ENCODE measurements at regions not wholly inside any gene's neighbourhood (a gene's known extent, or its start where the extent isn't known, plus 50 kb on each side); places are given as distances from the start of the nearest gene placed in this dataset.

DNA sequence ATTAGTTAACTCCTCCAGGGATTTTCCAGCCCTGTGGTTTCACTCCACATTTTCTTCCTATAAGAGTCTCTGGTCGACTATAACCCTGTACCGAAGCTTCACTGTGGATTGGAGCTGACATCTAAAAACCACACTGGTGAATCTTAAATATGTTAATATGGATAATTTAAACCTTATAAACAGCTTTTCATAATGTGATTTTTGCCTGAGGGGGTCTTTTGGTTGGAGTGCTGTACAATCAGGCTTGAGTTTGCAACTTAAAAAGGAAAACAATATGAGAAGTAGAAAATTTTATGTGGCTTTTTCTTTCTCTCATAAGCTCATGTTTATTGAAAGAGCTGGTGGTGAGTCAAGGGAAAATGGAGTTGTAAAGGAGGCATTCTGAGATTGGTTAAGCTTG, 313.7 kb downstream of the VPS13C start:
- DNase-seq (ENCODE audit: extremely low spot score, insufficient read length, low read depth): no peak
- no peak for FAIRE-seq

DNA sequence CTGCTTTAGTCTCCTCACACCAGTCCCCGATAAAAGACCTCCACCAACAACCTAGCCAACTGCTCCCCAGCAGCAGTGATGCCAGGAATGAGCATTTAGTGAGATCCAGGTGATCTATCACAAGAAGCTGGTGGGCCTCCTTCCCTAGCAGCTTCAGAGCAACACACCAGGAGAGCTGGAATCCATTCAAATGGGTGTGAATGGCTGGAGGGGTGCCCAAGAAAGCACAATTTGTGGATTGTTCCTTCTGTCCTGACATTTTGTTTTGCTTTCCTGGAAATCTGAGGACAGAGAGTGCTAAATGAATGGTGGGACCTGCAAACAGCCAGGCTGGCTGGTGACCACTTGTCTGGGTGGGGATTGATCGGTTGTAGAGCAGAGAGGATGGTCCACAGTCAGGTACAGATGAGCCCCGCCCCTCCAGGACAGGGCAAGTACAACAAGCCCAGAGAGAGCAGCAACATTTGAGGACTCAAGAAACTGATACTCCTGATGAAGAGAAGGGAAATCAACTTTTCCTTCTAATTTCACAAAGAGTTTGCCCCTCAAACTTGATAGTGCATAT, 316.8 kb downstream of the VPS13C start:
- FAIRE-seq: no peak

DNA sequence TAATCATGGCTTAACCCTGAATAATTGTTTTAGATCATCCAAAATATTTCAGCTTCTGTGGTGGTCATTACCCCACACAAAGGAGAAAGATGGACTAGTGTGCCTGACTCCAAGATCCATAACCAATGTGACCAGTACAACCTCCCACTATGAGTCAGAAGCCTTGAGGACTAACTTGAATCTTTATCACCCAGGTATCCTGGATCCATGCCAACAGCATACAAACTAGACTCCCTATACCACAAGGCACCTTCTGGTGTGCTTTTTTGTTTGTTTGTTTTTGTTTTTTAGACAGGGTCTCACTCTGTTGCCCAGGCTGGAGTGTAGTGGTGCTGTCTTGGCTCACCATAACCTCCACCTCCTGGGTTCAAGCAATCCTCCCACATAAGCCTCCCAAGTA, 317.7 kb downstream of the VPS13C start:
- DNase-seq (ENCODE audit: extremely low spot score, insufficient read length, low read depth): no peak
- FAIRE-seq: no peak

More for the DNA sequence above, 316.8 kb downstream of the VPS13C start:
- no peak for DNase-seq (ENCODE audit: extremely low spot score, insufficient read length, low read depth)

DNA sequence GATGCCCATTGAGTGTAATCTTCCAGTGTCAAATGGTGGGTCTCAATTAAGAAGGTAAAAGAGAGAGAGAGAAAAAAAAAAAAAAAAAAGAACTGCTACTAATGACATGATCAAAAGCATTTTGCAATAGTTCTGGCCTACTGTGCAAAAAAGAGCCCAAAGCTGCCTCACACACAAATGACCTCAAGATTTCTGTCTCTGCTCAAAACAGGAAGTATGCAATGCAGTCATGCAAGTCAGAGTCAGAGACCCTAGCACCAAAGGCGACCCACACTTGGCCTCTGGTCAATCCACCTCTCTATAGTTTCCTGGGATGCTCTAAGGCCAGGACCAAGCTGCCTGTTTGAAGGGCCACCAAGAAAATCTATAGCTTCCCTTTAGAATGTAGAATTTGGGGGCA, 323.5 kb downstream of the VPS13C start:
- FAIRE-seq (no peak), DNase-seq (ENCODE audit: extremely low spot score, insufficient read length, low read depth) (no peak)

DNA sequence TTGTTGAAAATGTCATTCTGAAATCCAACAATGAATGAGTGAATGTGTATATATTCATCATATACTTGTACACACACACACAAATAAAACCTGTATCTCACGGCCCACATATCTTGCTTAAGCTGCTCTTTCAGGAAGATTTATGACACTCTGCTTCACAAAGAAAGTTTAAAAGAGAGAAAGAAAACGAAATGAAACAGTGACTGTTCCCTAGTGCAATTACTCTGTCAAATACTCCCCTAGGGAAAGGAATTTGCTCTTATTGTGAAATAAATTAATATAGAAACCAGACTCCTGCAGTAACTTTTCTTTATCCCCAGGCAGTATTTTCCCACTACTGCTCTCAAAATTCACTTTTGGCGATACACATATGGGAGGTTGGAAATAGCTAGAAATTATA, 329.1 kb downstream of the VPS13C start:
- FAIRE-seq (no peak), DNase-seq (ENCODE audit: extremely low spot score, insufficient read length, low read depth) (no peak)

DNA sequence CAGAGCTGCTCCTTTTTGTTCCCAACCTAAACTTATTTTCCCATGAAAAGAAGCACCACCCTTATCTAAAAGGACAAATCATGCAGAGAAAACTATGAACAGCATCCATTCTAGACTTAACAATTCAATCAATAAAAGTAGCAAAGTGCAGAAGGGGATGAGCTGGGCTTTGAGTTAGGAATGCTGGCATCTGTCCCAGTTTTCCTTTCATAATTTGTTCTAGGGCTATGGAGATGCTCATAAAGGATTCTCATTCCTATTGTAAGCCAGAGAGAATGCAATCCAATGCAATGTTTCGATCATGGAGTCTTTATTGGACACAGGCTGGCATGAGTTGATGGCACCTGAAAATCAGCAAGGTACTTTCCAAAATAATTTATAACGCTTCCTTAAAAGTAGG, 330.6 kb downstream of the VPS13C start:
- DNase-seq (ENCODE audit: extremely low spot score, insufficient read length, low read depth) (no peak), FAIRE-seq (no peak)

DNA sequence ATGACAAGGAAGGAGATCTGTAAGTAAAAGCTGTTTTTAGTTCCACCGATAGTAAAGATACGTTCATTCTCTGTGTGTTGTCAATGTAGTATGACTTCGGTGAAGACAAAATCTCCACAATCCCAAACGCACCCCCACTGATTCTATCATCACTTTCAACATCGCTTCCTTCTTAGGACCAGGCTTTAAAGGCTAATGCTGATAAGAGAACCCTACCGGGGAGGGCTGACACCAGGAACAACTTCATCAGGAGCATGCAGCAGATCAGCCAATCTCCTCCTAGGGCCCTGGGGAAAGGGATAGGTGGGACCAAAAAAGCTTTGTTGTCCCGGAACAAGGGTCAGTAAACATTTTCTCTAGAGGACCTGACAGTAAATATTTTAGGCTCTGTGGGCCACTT, 334.1 kb downstream of the VPS13C start:
- FAIRE-seq (no peak), DNase-seq (ENCODE audit: extremely low spot score, insufficient read length, low read depth) (no peak)

DNA sequence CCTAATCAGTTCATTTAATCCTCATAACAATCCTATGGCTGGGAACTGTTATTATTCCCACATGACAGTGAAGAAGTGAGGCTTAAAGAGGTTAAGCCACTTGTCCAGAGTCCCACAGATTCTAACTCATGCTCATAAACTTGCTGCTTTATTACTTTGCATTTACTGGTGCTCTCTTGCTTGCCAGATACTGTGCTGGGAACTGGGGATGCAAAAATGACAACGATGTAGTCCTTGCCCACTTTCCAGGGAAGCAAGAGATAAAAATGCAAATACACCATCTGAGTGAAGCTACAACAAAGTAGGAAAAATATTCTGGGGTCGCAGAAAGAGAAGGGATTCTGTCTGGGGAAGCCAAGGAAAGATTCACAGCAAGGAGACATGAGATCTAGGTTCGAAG, 335.0 kb downstream of the VPS13C start:
- DNase-seq (ENCODE audit: extremely low spot score, insufficient read length, low read depth): no peak
- no peak for FAIRE-seq

DNA sequence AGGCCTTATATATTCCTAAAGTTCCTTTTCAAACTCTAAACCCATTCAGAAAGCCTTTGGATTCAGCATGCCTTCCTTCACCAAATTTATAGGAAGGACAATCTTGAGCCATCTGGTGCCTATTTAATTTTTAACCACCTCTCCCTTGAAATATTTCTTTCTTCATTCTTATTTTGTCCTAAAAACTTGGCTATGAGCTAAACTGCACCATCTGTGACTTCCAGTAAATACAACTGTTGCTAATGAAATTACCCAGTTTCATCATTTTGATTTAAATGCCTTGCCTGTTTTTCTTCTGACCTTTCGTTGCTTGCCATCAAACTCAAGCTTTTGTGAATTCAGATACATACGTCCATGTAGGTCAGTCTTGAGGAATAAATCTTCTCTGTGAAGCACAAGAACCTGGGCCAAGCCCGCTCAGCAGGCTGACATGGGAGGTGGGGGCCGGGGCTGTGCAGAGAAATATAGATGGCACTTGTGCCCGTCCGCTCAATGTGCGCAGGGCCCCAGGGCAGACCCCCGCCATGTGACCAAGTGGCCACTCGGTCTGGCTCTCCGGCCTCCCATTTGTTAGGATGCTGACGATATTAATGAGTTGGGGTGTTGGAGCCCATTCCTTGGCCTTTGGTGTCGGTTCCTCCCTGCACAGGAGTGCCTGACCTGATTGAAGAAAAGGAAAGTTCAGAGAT, 335.9 kb downstream of the VPS13C start:
- FAIRE-seq: no peak
- no peak for DNase-seq (ENCODE audit: extremely low spot score, insufficient read length, low read depth)

DNA sequence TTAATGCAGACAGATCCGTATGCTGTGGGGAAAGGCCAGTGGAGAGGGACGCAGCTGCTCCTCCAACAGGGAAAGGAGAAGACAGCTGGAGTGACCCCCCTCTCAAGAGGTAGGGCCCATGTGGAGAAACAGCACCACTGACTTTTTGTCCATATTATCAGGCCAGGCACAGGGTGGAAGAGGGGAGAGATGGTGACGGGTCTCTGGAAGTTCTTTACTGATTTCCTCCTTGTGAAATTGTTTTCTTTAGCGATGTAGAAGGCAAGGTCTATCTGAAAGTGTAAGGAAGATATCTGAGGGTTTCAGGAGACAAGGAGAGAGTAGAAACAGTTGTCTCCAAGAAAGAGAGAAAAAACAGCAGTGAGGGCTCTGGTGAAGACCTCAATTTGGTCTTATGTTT, 338.8 kb downstream of the VPS13C start:
- no peak for DNase-seq (ENCODE audit: extremely low spot score, insufficient read length, low read depth)
- no peak for FAIRE-seq

DNA sequence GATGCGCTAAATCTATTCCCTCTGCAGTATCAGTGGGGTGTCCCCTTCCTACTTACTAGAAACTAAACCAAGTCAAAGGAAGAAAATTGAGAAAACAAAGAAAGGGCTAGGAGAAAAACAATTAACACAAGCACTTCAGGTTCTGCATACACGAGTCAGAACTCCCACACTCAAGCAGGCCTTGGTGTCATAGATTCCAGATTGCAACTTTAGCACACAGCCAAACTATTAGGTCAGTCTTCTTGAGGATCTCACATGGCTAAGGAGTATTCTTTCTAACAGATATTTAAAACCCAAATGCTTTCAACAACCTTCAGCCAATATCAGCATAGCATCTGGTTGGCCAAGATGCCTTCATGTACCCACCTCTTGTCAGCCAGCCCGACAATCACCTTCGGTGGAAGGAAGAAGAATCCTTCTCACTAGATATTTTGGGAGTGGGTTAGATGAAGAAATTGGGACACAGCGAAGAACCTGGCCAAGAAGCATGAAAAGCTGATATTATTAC, 340.0 kb downstream of the VPS13C start:
- no peak for FAIRE-seq
- DNase-seq (ENCODE audit: extremely low spot score, insufficient read length, low read depth): no peak

DNA sequence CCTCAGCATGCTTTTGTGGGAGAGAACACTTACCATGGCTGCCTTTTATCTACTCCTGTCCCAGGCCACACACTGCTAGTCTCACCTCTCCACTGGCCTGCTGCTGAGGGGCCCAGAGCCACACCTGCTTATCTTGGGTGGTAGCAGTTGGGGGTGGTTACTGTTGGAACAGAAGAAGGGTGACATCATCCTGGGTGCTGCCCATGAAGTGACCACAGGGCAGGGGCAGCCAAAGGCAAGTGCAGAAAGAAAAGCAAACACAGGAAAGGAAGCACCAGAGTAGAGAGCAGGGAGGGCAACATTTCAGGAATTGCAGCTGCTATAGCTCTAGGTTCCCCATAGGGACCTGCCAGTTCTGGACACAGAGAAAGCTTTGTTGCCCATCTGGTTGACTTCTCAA, 345.2 kb downstream of the VPS13C start:
- DNase-seq (ENCODE audit: extremely low spot score, insufficient read length, low read depth): no peak
- FAIRE-seq: no peak

DNA sequence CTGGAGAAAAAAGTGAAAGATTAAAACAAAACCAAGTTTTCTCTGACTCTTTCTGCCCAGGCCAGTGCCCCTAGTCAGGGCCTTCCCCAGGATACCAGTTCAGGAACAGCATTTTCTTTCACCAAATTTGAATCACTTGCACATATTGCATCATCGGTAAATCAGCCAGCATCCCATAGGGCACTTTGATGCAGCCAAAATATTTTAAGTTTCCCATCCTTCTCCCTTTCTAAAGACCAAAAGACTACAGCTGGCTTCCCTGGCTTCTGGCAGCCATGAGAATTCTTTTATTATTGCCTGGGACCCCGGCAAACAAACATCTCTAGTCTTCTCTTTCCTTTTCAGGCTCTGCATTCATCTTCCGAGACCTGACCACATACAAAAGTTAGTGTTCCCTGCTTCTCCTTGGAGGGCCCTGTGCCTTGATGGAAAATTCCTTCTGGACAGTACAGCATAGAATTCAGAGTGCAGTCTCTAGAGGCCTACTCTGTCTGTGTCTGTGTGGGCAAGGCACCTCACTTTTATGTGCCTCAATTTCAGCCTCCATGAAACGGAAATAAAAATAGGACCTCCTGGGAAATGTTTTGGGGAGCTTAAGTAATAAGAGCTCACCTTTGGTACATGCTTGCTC, 348.0 kb downstream of the VPS13C start:
- no peak for FAIRE-seq

DNA sequence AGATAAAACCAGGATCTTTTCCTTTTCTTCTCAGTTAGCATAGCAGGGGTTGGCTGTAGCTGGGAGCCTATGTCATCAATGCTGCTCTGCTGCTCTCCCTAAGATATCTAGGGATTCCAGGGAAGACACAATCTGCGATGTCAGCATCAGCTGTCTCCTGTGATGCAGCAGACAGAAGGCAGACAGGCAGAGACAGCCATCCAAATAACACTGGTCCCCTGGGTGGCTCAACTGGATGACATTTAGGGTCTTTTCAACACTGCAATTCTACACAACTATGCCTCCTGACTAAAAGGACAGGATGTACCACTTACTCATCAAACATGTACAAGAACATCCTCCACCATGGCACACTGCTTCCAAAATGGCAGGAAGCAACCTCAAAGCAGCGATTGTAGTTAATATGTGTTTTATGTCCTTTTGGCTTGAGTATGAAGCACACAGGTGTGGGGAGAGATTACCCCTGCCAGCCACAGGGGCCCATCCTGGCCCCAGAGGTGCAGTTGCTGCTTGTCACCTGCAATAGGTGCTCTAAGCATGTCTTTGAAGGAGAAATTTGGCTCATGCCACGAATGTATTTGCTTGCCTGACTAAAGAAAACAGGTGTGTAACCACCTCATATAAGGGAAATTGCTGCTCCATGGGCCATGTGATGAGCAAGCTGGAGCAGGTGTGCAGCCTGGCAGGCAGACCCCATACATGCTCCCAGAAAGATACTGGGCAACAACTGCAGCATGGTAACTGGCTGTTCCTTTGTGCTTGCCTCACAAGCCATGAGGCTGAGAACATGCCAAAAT, 357.8 kb downstream of the VPS13C start:
- DNase-seq (ENCODE audit: extremely low spot score, insufficient read length, low read depth): no peak
- FAIRE-seq: no peak

More for the DNA sequence above, 348.0 kb downstream of the VPS13C start:
- DNase-seq (ENCODE audit: extremely low spot score, insufficient read length, low read depth): no peak

DNA sequence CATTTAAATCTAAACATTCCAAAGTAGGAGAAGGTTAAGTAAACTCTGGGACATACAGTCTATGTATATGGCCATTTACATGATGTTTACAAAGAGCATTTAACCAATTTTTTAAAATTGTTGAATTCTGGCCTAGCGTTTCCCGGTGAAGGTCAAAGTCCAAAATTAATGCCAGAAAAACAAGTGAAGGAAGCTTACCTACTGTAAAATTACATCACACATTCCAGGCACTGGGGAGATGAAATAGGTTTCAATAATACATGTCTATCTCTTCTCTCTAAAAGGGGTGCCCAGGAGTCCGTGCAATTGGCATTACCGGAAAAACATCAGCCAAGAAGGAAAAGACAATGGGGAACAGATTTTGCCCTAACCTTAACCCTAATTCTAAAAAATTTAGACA, 358.8 kb downstream of the VPS13C start:
- FAIRE-seq (no peak), DNase-seq (ENCODE audit: extremely low spot score, insufficient read length, low read depth) (no peak)

DNA sequence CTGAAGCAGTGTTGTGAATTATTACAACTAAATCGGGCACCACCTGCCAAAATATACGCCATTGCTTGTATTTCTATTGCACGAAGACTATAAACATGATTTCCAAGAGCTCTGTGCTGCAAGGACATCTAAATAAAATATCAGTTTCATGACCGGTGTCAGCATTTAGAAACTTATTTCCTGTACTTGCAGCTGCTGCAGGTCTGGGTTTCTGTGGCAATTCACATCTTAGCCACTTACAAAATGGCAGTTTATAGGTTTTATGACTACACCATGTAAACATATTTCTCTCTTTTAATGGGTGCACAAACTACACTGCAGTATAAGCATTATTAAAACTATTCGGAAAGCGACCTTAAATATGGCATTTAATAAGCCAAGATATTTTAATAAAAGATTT, 359.4 kb downstream of the VPS13C start:
- FAIRE-seq: no peak
- no peak for DNase-seq (ENCODE audit: extremely low spot score, insufficient read length, low read depth)

DNA sequence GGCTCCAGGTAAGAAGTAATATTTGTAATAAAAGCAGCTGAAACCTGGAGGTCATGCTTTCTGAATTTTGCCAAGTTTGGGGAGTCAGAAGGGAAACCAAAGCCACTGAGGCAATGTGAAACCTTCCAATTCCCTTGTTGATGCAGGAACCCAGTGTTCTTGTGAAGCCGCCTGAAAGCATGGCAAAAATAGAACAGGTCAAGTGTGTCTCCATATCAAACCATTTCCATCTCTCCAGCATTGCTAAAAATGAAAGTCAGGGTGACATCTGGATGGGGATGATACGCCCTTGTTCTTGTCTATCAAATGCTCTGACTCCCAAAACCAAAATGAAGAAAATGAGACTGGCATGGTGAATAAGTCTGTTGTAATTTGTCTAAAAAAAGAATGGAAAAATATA, 362.5 kb downstream of the VPS13C start:
- no peak for DNase-seq (ENCODE audit: extremely low spot score, insufficient read length, low read depth)
- FAIRE-seq: no peak

DNA sequence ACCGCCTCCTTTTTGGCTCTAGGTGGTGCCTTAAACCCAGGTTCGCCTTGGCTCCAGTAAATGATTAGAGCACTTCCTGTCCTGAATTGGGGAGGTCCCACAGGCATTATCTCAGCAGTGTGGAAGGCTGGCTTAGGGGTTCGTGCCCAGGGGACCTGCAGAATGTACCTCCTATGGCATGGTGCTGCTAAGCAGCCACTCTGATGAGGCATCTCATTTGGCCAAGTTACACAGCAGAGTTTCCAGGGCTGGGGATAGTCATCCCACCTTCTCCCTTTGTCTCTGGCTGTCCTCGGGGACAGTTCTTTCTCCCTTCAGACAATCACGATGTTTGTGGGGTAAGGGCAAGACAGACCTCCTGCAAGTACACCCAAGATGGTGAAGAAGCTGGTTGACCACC, 371.2 kb downstream of the VPS13C start:
- DNase-seq (ENCODE audit: extremely low spot score, insufficient read length, low read depth) (no peak), FAIRE-seq (no peak)

DNA sequence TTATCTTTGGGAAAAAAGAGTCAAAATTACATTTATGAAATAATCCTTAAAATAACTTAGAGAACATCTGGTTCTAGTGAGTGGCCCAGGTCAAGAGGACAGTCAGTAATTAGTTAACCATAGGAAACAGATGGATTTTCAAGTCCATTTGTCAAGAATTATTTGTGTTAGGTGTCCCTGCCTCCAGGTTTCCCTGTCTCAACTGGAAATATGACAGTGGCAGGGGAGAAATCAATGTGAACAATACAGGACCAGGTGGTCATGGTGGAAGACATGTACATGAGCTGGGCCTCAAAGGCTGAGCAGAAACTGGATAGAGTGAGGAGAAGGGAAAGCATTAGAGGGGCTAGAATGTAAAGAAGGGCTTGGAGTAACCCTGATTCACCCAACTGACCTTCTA, 372.6 kb downstream of the VPS13C start:
- FAIRE-seq: no peak
- DNase-seq (ENCODE audit: extremely low spot score, insufficient read length, low read depth): no peak

DNA sequence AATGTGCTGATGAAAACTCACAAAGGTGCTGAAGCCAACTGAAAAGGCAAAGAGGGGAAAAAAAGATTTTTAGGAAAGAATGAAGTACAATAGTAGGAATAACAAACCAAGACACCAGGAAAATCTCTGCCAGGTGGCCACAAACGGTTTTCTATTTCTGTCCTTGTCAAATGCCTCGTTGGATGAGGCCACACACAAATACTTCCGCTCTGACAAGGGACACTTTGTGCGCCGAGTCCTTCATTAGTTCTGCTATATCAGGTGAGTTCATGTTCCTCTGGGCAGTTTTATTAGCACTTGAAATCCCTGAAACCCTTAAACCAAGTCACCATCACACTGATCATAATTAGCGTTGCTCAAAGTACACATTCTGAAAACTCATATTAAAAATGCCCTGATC, 373.1 kb downstream of the VPS13C start:
- FAIRE-seq (no peak), DNase-seq (ENCODE audit: extremely low spot score, insufficient read length, low read depth) (no peak)

DNA sequence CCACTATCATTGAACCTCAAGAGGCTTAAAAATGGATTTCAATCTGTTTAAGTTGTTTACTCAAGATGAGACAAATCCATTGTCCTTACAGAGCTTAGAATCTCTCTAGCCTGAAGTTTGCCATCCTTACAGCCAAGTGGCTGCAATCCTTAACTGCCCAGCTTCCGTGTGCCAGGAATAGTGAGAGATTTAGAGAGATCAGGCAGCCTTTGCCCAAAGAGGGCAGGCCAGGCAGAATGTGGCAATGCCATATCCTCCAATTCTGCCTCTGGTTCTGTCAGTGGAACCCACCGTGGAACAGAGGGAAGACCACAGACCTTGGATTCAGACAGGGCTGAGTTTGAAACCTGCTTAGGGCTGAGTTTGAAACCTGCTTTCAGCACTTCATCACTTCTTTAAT, 374.3 kb downstream of the VPS13C start:
- DNase-seq (ENCODE audit: extremely low spot score, insufficient read length, low read depth) (no peak), FAIRE-seq (no peak)

All from GM18507 (cell line).